Parathyroid adenoma (tissue), 2 donors: ENCODE measurements at regions not wholly inside any gene's neighbourhood (a gene's known extent, or its start where the extent isn't known, plus 50 kb on each side); places are given as distances from the start of the nearest gene placed in this dataset.

Source experiments
- H2AFZ ChIP-seq: fragments of 300-600 bp; sonication (generic); one replicate; pipeline ENCODE4 v1.7.0; 2017; ENCODE audit warnings: antibody characterized with exemption, mild to moderate bottlenecking
- H3K27ac ChIP-seq: fragments of 300-600 bp; sonication (generic); one replicate; pipeline ENCODE4 v1.7.0; 2017
- H3K27me3 ChIP-seq: fragments of 300-600 bp; sonication (generic); one replicate; pipeline ENCODE4 v1.7.0; 2017; ENCODE audit warnings: low read length; ENCODE audit not compliant: control insufficient read depth, insufficient read depth
- H3K36me3 ChIP-seq: fragments of 300-600 bp; sonication (generic); one replicate; pipeline ENCODE4 v1.7.0; 2017; ENCODE audit warnings: low read length; ENCODE audit not compliant: control insufficient read depth, insufficient read depth
- H3K4me1 ChIP-seq: fragments of 300-600 bp; sonication (generic); one replicate; pipeline ENCODE4 v1.7.0; 2017; ENCODE audit warnings: control low read depth
- H3K4me2 ChIP-seq: fragments of 300-600 bp; sonication (generic); one replicate; pipeline ENCODE4 v1.7.0; 2017; ENCODE audit warnings: low read length
- H3K4me3 ChIP-seq: fragments of 300-600 bp; sonication (generic); one replicate; pipeline ENCODE4 v1.7.0; 2017; ENCODE audit warnings: low read depth, low read length
- H3K79me2 ChIP-seq: fragments of 300-600 bp; sonication (generic); one replicate; pipeline ENCODE4 v1.7.0; 2017; ENCODE audit warnings: control low read depth
- H3K9ac ChIP-seq: fragments of 300-600 bp; sonication (generic); one replicate; pipeline ENCODE4 v1.7.0; 2017; ENCODE audit warnings: mild to moderate bottlenecking
- H3K9me3 ChIP-seq: fragments of 300-600 bp; sonication (generic); one replicate; pipeline ENCODE4 v1.7.0; 2017; ENCODE audit warnings: low read length; ENCODE audit not compliant: control insufficient read depth
- CTCF ChIP-seq: fragments of 300-600 bp; sonication (generic); IDR thresholded peaks from one replicate; pipeline ENCODE4 v1.7.0; 2017; ENCODE audit warnings: antibody characterized with exemption, mild to moderate bottlenecking
- donor health status: primary hyperparathyroidism.

- Histone ChIP-seq H3K9me3 (no peaks in the 10 kb centered on the region), H2AFZ (no peak overlapping the region), H3K27ac (no peak overlapping the region), H3K4me2 (no peak overlapping the region), H3K4me1 (no peaks in the 10 kb centered on the region), H3K27me3 (no peaks in the 10 kb centered on the region), H3K79me2 (no peaks in the 10 kb centered on the region), H3K9ac (no peak overlapping the region), H3K36me3 (no peaks in the 10 kb centered on the region), H3K4me3 (no peak overlapping the region)
- TF ChIP-seq CTCF = no peak
Observed at GRCh38 chr3:34983631-34984030, 655.7 kb upstream of the ARPP21 start.

GRCh38 chr3:34988296-34988695 lies 651.0 kb upstream of the ARPP21 start:
- Histone ChIP-seq H2AFZ (no peak overlapping the region), H3K9ac (no peak overlapping the region), H3K79me2 (no peaks in the 10 kb centered on the region), H3K36me3 (no peaks in the 10 kb centered on the region), H3K27ac (no peak overlapping the region), H3K9me3 (no peaks in the 10 kb centered on the region), H3K4me2 (no peak overlapping the region), H3K4me1 (no peaks in the 10 kb centered on the region), H3K27me3 (no peaks in the 10 kb centered on the region), H3K4me3 (no peak overlapping the region)
- TF ChIP-seq CTCF = no peak

- no peak overlapping the region for H3K27ac ChIP-seq
- no peak for TF ChIP-seq CTCF
- no peak overlapping the region for H3K9ac ChIP-seq
- H3K4me2 ChIP-seq = no peak overlapping the region
- H3K9me3 ChIP-seq = no peaks in the 10 kb centered on the region
- no peaks in the 10 kb centered on the region for H3K4me1 ChIP-seq
- H3K4me3 ChIP-seq = no peak overlapping the region
- H3K27me3 ChIP-seq = no peaks in the 10 kb centered on the region
- H2AFZ ChIP-seq = no peak overlapping the region
- H3K79me2 ChIP-seq = no peaks in the 10 kb centered on the region
- no peaks in the 10 kb centered on the region for H3K36me3 ChIP-seq
Observed at GRCh38 chr3:34995796-34996430, 643.4 kb upstream of the ARPP21 start.

GRCh38 chr3:34998902-34999301 lies 640.4 kb upstream of the ARPP21 start:
- Histone ChIP-seq H3K27me3 (no peaks in the 10 kb centered on the region), H3K4me2 (no peak overlapping the region), H3K9me3 (no peaks in the 10 kb centered on the region), H3K79me2 (no peaks in the 10 kb centered on the region), H3K9ac (no peak overlapping the region), H2AFZ (no peak overlapping the region), H3K4me3 (no peak overlapping the region), H3K36me3 (no peaks in the 10 kb centered on the region), H3K27ac (no peak overlapping the region), H3K4me1 (no peaks in the 10 kb centered on the region)
- no peak for TF ChIP-seq CTCF

GRCh38 chr3:35012214-35012613 lies 627.1 kb upstream of the ARPP21 start:
- Histone ChIP-seq H3K9me3 (no peaks in the 10 kb centered on the region), H3K27me3 (no peaks in the 10 kb centered on the region), H3K36me3 (no peaks in the 10 kb centered on the region), H3K79me2 (no peaks in the 10 kb centered on the region), H3K4me2 (no peak overlapping the region), H2AFZ (no peak overlapping the region), H3K4me1 (no peaks in the 10 kb centered on the region), H3K4me3 (no peak overlapping the region), H3K9ac (no peak overlapping the region), H3K27ac (no peak overlapping the region)
- TF ChIP-seq CTCF = no peak
